Stimulated activated CD8-positive, alpha-beta memory T cell treated with anti-CD3 and anti-CD28 coated beads, Interleukin-15, amount 100 ng/mL, for 1 hour (primary cell): ENCODE measurements at regions not wholly inside any gene's neighbourhood (a gene's known extent, or its start where the extent isn't known, plus 50 kb on each side); places are given as distances from the start of the nearest gene placed in this dataset.
"Not testable (repeated sequence)": the region's sequence is repeated elsewhere in the genome, so short reads cannot be mapped to it uniquely, and the experiment has no call there.

Experiments used
- DNase-seq: peaks from one replicate; pipeline ENCODE4 v3.0.0-alpha.2; 2020; ENCODE audit warnings: low read depth

DNA sequence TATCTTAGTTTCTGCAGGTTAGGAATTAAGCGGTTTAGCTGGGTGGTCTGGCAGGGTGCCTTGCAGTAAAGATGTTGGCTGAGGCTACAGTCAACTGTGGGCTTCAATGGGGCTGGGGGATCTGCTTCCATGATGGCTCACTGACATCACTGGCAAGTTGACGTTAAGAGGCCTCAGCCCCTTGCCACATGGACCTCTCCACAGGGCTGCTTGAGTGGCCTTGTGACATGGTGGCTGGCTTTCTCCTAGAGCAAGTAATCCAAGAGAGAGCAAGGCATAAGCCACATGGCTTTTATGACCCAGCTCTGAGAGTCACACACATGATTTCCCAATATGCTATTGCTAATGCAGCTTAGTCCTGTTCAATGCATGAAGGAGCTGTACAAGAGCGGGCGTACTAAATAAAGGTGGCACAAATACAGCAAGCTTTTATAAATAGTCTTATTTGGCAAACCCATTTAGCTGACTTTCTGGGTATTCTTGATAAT, 109.1 kb downstream of the SEPTIN7 start:
- DNase-seq = no peak

DNA sequence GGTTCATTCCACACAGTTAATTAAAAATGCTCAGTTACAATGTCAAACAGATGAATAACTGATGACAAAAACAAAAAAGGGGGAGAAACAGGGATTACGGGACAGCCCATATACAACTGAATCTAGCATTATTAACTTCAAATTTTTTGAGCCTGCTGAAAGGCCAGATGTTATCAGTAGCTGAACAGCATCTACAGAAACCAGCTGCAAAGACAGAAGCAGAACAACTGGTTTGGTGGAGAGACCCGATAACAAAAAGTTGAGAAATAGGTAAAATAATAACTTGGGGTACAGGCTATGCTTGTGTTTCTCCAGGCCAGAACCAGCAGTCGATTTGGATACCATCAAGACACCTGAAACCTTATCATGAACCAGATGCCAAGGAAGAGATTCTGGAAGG, 109.8 kb downstream of the SEPTIN7 start:
- DNase-seq = not testable (repeated sequence)

DNA sequence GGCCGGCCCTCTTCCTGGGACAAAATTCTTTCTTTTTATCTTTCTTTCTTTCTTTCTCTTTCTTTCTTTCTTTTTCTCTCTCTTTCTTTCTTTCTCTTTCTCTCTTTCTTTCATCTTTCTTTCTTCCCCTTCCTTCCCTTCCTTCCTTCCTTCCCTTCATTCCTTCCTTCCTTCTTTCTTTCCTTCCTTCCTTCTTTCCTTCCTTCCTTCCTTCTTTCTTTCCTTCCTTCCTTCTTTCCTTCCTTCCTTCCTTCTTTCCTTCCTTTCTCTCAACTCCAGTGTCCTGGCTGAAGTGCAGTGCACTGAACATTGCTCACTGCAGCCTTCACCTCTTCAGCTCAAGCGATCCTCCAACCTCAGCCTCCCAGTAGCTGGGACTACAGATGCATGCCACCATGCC, 112.5 kb downstream of the SEPTIN7 start:
- not testable (repeated sequence) for DNase-seq

DNA sequence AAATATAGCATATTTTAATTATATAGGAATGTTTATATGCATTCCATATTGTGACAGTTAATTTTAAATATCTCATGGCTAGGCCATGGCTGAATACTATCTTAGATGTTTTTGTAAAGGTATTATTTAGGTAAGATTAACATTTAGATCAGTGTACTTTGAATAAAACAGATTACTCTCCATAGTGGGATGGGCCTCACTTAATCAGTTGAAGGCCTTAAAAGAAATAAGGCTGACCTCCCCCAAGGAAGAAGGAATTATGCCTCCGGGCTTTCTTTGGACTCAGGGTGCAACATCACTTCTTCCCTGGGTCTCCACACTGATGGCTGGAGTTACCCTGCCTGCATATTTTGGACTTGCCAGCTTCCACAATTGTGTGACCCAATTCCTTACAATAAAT, 113.4 kb downstream of the SEPTIN7 start:
- DNase-seq = not testable (repeated sequence)

DNA sequence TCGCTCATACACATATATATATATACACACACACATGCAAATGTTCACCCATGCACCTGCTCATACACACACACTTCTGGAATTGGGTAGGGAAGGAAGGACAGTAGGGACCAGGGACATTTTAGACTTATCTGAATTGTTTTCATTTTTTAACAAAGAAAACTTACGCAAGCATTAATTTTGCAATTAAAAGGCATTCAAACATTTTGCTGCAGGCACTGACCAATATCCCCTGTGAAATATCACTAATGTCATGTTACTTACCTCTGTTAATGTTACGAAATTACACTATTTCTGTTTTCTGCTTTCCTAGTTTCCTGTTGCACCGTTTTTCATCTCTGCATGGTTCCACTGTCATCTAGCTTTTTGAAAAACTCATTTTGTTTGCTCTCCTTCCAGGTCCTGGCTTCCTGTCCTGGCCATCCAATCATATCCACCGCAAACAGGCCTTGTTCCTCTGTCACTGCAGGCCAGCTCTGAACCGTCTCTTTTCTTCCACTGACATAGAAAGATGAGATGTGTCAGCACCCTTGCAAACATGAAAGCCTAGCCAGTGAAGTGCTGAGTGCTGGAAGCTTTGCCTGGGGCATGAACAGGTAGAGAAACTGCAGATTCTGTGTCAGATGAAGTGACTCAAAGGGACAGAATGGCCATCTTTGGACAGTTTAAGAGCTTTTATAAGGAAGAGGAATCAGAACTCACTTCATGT, 114.5 kb downstream of the SEPTIN7 start:
- DNase-seq = not testable (repeated sequence)

DNA sequence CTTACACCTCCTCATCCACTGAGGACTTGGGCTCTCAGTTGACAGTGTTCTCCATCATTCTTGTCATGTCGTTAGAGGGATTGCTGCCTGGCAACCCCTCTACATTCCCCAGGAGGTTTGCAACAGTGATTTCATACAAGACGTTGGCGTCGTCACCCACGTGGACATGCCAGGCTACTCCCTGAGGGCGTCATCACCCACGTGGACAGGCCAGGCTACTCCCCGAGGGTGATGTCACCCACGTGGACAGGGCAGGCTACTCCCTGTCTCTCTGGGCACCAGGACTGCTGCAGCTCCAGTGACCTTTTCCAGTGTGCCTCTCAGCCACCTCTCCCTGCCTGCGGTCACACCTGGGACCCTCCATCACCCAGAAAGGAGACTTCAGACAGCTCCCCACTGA, 117.4 kb downstream of the SEPTIN7 start:
- not testable (repeated sequence) for DNase-seq

DNA sequence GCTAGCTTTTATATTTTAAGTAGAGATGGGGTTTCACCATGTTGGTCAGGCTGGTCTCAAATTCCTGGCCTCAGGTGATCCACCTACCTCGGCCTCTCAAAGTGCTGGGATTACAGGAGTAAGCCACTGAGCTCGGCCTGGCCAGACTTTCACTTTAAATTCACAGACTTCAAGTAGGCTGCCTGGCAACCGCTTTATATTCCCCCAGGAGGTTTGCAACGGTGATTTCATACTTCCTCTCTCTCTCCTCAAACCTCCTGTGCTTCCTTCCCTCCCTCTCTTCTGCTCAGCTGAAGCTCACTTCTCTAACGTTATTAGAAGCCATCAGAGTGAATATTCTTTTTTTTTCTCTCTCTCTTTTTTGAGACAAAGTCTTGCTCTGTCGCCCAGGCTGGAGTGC, 118.8 kb downstream of the SEPTIN7 start:
- DNase-seq = not testable (repeated sequence)

DNA sequence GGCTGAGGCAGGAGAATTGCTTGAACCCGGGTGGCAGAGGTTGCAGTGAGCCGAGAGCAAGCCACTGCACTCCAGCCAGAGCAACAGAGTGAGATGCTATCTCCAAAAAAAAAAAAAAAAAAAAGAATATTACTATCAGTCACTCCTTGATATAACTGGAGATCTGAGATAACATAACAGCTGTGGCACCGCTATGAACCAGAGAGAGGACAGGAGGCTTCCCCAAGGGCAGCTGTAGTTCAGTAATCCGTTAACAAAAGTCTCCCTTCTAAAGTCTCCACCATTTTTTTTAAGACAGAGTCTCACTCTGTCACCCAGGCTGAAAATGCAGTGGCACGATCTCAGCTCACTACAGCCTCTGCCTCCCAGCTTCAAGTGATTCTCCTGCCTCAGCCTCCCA, 120.5 kb downstream of the SEPTIN7 start:
- not testable (repeated sequence) for DNase-seq

DNA sequence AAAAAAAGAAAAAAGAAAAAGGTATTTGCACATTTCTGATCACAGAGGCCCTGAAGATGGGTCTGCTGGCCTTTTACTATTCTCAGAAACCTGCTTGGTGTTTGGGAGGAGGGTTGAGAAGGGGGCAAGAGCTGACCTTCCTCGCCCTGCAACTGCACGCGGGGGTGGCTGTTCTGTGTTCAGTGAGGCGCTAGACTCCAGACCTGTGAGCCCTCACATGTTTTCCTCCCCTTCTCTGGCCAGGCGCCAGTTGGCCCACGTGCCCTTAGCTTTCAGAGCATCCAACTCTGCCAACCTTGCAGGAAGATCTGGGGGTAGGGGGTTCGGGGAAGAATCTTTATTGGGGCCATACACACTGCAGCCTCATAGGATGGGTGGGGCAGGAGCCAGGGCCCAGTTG, 123.8 kb downstream of the SEPTIN7 start:
- DNase-seq = not testable (repeated sequence)

DNA sequence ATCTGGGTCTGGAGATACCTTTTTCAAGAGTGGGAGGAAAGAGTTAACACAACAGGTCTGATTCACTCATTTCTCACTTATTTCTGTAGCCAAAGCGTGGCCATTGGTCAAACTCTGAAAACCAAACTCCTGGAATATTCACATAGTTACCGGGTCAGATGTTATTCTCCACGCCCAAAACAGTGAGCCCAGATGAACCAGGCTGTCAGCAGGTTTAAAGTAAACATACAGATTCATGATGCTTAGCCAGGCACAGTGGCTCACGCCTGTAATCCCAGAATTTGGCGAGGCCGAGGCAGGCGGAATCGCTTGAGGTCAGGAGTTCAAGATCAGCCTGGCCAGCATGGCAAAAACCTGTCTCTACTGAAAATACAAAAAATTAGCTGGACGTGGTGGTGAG, 126.1 kb downstream of the SEPTIN7 start:
- not testable (repeated sequence) for DNase-seq

DNA sequence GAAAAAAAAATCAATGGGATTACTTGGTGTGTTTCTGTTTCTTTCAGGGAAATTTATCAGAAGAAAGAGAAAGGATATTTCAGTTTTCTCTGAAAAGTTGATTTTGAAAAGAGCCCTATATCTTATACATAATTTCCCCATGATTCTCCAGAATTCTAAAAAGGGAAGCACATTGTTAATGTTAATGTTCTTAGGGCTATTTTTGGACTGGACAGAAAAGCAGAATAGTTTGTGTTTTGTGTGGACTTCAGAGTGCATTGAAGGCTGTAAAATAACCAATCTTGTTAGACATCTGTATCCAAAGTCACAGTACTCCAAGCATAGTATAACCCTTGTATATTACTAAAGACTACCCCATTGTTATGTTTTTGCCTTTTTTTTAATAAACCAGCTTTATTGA, 130.3 kb downstream of the SEPTIN7 start:
- not testable (repeated sequence) for DNase-seq

DNA sequence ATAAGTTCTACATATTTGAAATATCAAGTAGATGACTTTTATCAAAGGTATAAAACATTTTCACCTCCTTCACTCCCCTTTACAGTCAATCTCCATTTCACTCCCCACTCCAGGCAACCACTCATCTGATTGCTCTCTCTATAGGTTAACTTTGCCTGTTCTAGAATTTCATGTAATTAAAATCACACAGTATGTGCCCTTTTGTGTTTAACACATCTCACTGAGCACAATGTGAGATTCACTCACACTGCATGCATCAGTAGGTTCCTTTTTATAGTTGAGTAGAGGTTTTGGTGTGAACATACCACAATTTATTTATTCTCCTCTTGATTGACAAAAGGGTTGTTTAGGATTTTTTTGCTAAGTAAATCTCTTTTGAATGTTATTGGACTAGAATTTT, 130.7 kb downstream of the SEPTIN7 start:
- not testable (repeated sequence) for DNase-seq

DNA sequence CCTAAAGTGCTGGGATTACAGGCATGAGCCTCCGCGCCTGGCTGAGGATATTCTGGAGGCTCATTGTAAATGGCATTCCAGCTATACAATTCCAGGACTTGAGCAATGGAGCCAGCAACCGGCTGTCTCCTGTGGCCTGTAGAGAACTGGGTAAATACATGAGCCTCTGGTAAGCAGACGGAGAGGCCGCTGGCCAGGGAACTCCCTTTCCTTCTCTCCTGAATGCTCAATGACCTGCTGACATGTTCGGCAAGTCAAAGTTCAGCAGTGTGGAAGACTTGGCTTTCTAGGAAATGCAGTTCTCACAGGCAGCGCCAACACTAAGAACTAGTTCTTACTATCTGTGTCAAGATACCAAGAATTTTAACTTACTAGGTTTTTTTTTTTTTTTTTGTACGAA, 139.8 kb downstream of the SEPTIN7 start:
- DNase-seq = not testable (repeated sequence)

DNA sequence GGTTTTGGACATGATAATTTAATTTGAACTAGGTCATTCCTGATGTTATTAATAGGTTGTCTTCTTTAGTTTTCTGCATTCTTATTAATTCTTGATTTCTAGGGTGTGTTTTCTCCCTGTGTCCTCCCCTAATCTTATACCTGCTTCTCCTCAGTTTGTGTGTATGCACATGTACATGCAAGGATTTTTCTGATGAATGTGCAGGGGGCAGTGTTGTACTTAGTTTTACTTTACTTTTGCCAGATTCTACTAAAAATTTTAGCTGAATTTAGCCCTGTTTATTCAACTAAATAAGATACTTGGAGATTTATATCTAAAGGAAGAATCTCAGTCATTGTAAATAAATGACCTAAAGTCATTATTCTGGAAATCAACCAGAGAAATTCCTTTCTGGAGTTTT, 144.8 kb downstream of the SEPTIN7 start:
- not testable (repeated sequence) for DNase-seq

DNA sequence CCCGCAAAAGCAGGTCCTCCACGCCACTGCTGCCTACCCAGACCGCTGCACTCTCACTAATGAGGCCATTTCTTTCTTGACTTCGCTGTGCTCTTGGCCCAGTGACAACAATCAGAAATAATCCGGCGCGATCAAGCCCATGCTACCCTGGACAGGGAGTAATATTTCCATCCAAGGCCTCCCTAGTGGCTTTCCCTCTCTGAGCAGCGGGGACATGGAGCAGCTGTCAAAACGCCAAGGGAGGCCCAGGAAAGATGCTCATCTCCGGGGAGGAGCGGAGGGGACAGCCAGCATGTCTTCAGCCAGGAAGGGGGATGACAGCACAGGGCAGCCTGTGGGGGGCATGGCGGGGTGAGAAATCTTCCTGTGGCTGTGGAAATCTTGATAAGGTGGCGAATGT, 154.9 kb downstream of the SEPTIN7 start:
- DNase-seq = not testable (repeated sequence)

DNA sequence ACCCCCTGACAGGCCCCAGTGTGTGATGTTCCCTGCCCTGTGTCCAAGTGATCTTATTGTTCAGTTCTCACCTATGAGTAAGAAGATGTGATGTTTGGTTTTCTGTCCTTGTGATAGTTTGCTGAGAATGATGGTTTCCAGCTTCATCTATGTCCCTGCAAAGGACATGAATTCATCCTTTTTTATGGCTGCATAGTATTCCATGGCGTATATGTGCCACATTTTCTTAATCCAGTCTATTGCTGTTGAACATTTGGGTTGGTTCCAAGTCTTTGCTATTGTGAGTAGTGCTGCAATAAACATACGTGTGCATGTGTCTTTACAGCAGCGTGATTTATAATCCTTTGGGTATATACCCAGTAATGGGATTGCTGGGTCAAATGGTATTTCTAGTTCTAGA, 156.1 kb downstream of the SEPTIN7 start:
- not testable (repeated sequence) for DNase-seq

DNA sequence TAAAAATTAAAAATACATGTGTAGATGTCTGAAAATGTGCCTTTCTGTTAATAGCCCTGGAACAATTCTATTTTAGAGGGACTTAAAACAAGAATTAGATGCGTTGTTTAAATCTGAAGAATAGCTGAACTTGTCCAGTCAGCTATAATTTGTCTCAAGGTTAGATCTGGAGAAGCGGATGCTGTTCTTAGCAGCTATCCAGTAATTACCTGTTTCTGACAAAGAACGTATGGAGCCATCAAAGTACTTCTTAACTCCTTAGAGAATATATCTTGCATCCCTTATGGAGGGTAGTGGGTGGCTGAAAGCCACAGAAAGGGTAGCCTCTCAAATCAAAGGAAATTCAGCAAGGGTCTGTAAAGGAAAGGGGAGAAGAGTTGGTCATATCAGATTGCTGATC, 160.4 kb downstream of the SEPTIN7 start:
- DNase-seq = not testable (repeated sequence)

DNA sequence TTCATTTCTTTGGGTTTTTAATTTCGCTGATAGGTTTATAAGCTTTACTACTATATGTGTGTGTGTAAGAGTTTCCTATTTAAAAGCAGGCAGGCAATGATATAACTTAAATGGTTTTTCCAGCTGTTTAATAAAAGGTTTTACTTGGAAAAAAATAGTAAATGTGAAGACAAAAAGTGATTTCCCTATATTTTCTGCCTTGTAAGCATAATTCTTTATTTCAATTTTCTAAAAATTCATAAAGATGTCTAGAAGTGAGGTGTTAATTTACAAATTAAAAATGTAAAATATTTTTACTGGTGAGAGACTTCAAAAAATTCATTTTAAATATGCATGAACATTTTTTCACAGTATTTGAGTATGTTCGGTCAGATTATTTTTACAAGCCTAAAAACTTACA, 161.8 kb downstream of the SEPTIN7 start:
- not testable (repeated sequence) for DNase-seq

DNA sequence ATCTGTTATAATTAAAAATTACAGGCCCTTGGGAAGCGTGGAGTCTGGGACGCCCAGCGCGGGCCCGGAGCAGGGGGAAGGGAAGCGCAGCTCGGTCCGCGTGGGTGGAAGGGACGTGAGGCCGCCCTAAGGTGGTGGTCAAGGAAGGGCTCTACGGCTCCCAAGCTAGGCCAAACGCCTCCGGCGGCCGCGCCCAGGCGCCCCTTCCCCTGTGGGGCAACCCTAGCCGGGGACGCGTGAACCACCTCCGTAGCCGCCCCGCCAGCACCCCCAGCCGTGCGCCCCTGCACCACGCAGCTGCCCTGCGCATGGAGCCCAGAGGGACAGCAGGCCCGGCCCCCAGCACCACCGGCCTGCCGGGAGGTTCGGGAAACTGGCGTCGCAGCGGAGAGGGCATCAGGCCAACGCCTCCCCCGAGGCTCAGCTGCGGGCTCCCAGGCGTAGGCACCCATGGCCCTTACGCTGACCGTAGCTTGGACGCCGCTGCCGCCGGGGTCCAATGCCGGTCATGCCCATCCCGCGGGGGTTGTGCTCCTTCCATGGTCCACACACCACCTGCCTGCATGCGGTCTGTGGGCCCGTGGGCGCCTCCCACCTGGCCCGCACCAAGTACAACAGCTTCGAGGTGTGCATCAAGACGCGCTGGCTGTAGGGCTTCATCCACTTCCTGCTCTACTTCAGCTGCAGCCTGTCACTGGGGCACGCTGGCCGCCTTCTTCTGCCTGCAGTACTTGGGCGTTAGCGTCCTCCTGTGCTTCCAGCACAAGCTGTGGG, 166.7 kb downstream of the SEPTIN7 start:
- DNase-seq = no peak

DNA sequence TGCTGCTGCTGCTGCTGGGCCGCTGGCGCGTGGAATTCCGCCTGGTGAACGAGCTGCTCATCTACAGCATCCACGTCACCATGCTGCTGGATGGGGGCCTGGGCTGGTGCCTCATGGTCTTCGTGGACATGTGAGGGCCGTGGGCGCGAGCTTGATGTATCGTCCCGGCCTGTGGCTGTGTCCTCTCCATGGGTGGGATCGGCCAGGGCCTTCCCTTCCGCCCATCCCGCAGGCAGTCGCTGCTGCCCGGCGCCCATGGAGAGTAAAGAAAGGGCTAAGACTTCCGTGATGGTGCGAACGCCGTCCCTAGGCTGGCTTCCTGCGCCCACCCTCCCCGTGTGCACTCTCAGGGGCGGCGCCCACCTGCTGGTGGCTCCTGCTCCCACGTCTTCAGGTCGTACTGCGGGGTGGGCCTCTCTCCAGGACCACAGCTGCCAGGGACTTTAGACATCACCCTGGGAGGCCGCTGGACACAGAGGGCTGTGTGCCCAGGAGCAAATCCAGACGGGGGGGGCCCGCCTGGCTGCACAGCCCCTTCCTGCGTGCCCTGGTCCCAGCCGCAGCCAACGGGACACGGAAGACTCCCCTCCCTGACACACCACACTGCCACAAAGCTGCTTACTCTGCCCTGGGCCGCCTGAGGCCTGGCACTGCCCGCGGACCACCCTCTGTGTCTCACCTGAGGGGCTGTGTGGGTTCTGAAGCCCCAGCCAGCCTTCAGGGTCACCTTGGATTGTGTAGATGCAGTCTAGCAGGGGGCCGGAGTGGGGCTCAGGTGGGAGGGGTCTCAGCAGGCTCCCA, 167.5 kb downstream of the SEPTIN7 start:
- DNase-seq = no peak

DNA sequence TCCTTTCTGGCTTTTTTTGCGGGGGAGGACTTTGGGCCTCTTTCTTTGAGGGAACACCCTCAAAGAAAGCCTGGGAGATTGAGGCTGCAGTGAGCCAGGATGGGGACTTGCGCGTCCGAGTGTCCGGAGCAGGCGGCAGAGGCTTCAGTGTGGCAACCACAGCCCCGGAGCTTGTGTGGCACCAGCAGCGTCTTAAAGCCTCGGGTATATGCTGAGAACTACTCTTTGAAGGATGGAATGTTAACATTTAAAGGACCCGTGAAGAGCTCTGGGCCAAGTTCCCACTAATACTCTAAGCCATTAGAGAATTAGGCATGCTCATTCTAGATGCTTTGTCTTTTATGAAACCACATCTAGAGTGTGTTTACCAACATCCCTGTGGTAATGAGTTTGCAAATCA, 168.2 kb downstream of the SEPTIN7 start:
- DNase-seq = no peak

DNA sequence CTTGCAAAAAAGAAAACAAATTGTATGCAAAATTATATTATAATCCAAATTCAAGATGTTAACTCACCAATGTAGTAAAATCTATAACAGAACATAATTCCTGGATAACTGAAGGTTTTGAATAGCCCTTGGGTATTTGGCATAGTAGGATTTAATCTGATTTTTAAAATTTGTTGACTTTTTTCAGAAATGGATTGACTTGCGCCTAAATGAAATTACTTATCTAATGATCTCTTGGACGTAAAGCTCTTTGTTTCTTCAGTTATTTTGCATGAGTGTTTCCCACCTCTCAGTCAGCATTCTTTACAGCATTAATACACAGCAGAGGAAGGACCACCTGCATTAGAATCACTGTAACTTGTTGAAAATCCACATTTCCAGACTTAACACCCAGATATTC, 169.6 kb downstream of the SEPTIN7 start:
- no peak for DNase-seq
